GM12875 (cell line): ENCODE measurements at regions not wholly inside any gene's neighbourhood (a gene's known extent, or its start where the extent isn't known, plus 50 kb on each side); places are given as distances from the start of the nearest gene placed in this dataset.

Experiments used
- H3K4me3 ChIP-seq: one replicate; pipeline ENCODE4 v1.5.1; 2011; ENCODE audit warnings: low read depth, low read length, control low read depth
- CTCF ChIP-seq: IDR thresholded peaks from 2 replicates; pipeline ENCODE4 v1.5.1; 2011; ENCODE audit warnings: low read depth, mild to moderate bottlenecking, control low read depth, inconsistent platforms, low read length, moderate library complexity, borderline replicate concordance; ENCODE audit not compliant: insufficient read depth

- TF ChIP-seq CTCF: peak; percentile 76
- H3K4me3 ChIP-seq: no peak overlapping the region
Measured at GRCh38 chr22:22422629-22423112, 85.9 kb downstream of the ZNF280B start.

- TF ChIP-seq CTCF: no peak
- no peak overlapping the region for H3K4me3 ChIP-seq
Measured at GRCh38 chr22:22423681-22424080, 84.9 kb downstream of the ZNF280B start.

GRCh38 chr22:22424210-22424800 lies 84.2 kb downstream of the ZNF280B start:
- TF ChIP-seq CTCF: no peak
- H3K4me3 ChIP-seq: no peak overlapping the region

GRCh38 chr22:22424956-22425355 lies 83.6 kb downstream of the ZNF280B start:
- no peak for TF ChIP-seq CTCF
- H3K4me3 ChIP-seq: no peak overlapping the region

GRCh38 chr22:22425356-22425755 lies 83.2 kb downstream of the ZNF280B start:
- no peak for TF ChIP-seq CTCF
- H3K4me3 ChIP-seq: no peak overlapping the region

- H3K4me3 ChIP-seq: no peak overlapping the region
- TF ChIP-seq CTCF: no peak
Measured at GRCh38 chr22:22425783-22426624, 82.5 kb downstream of the ZNF280B start.
